CMK (cell line): ENCODE measurements at regions not wholly inside any gene's neighbourhood (a gene's known extent, or its start where the extent isn't known, plus 50 kb on each side); places are given as distances from the start of the nearest gene placed in this dataset.

Source experiments
- DNase-seq: peaks from one replicate; pipeline ENCODE4 v3.0.0-alpha.2; 2010; ENCODE audit warnings: low read depth

DNA sequence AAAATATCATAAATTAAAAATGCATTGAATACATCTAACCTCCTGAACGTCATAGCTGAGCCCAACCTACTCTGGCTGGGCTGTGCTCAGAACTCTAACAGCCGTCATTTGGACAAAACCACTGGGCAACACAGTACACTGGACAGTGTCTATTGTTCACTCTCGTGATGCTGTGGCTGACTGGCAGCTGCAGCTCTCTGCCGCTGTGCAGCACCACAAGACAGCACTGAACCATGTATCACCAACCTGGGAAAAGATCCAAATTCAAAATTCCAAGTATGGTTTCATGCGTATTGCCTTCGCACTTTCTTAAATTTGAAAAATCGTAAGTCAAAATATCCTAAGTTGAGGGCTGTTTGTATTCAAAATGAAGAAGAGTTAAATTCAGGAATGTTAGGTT, 145.1 kb upstream of the CNTN4 start:
- no peak for DNase-seq

DNA sequence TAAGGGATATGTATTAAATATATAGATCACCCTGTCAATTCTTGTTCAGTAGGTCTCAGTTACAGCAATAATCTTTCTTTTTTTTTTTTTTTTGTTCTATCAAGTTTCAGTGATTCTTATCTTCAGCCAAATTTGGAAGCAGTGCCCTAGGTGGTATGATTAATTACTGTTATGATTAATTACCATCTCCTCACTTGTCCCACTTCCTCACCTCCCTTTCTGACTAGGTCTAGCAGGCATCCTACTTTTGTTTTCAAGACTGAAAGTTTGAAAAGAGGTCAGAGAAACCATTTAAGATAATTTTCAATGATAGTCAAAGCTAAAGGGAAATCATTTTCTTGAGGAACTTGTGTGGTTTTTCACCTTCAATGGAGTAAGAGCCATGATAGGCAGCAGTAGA, 144.0 kb upstream of the CNTN4 start:
- no peak for DNase-seq

DNA sequence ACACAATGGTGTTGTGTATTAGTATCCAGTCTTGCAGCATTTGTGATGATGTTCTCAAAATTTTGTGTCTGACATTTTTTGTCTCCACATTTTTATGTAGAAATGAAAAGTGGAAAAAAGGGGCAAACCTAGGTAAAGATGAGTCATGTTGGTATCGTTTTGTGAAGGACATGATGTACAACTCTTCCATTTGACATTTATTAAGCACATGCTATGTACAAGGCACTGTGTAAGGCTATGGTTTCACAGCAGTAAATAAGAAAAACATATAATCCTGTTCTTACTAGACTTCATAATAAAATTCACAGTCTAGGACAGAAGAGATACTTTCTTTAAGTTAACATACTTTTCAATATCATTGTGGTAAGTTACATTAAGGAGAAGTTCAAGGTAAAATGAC, 143.5 kb upstream of the CNTN4 start:
- no peak for DNase-seq

DNA sequence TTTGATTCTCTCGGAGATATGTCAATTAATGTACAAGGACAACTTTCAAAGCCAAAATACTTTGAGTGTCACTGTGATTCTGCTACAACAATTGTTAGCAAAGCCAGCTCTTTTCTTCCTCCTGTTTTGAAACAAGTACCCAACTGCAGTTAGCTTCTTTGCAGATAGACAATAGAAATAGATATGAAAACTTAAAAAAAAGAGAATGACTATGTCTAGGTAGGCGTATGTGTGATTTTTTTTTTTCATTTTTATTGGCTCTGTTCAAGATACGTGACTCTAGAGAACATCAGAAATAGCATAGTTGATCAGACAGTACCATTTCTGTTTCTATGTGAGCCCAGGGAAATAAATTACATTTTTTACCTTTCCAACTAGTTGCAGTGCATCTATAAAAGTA, 142.9 kb upstream of the CNTN4 start:
- no peak for DNase-seq

DNA sequence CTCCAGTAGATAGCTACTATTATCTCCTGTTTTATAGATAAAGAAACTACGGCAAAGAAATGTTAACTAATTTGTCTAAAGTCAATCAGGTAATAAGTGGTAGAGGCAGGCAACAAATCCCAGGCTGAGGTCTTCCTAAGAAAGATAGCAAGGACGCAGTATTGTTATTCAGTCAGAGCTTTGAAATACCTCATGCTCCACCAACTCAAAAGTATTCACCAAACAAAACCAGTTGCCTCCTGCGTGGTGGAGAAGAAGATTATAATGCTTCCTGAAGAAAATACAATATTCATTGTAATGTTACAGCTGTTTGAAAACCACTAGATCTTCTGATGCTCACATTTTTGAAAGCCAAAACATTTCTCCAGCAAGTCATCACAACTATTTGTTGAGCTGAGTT, 138.2 kb upstream of the CNTN4 start:
- DNase-seq: no peak

DNA sequence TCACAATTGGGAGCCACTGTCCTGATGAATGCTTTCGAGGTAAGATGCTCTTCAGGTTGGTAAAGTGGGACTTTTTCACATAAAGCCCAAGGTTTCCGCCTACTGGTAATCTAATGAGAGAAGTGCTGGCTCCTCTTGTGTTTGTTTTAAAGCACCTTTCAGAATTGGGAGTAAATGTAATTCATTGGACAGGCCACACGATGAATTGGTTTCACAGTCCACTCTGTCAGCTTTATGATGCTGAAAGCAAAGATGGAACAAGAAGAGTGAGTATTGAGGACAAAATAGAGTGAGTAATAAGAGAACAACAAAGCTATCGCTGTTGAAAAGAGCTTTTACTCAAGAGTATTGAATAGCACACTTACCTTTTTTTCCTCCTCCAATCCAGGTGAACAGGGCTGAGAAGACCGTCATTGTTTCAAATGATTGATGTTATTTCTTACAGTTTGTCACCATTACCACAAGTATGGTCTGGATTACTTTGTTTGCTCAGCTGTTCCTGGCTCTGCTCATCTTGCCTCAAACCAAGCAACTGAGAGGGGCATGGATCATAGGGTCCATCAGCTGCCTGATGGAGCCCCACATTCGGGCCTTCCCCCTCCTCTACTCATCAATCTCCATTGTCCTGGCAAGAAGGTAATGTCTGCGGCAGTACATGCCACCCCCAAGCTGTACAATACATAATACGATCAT, 136.1 kb upstream of the CNTN4 start:
- DNase-seq: no peak

DNA sequence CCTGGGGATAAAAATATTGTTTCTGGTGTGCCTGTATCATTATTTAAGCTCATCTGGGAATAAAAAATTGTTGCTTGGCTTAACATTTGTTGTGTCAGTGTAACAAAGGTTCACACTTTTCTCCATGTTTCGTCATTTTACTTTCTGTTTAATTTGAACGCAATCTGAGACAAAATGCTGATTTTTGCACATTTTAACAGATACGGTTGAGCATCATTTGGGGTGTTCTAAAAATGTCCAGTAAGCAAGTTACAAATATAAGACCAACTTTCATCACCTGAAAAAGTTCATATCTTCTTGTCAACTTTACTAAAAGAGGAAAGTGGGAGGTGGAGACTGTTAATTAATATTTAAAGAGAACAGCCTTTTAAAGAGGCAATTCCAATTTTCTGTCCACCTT, 134.8 kb upstream of the CNTN4 start:
- DNase-seq: no peak

DNA sequence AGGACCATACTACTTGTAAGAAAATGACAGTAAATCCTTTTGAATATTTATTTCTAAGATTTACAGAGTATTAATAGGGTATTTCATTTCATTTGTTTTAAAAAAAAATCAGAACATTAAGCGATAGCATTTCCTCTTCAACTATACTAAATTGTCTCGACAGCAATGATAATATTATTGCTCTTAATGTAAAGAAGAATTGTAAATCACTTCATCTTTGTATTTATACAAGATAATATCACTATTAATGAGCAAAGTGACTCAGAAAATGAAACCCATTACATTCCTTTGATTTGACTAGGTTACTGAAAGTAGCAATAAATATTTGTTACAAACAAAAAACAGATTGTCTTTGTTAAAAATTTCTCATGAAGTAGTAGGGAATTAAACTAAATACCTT, 131.1 kb upstream of the CNTN4 start:
- no peak for DNase-seq

DNA sequence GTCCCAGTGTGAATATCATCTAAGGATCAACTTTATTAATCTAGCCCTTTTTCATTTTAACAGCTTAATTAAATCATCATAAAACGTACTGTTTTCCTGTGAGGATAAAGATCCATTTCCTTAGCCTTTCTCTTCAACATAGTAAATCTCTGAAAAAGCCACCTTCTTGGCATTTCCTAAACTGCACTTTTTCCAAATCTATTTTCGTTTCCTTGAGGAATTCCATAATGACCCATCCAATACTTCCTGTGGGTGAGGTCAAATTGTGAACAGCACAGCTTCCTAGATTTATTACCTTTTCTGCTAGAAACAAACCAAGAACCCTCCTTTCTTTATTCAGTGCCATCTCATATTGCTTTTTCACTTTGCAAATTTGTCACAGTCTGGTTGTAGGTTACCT, 129.4 kb upstream of the CNTN4 start:
- DNase-seq: no peak

DNA sequence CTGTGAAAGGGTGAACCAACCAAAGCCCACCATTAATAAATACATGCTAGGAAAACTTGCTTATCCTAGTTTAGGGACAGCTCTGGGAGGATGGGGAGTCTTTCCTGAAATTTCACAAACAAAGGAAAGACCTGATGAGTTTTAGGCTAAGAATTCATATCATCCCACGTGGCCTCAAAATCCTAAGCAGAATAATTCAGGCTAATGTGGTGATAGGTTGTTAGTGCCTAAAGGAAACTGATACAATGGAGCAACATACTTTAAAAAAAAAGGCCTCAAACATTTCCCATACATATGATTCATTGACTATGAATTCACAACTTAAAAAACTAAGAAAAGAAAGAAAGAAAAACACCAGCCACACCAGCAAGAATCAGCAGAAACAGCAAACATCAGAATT, 126.9 kb upstream of the CNTN4 start:
- no peak for DNase-seq

DNA sequence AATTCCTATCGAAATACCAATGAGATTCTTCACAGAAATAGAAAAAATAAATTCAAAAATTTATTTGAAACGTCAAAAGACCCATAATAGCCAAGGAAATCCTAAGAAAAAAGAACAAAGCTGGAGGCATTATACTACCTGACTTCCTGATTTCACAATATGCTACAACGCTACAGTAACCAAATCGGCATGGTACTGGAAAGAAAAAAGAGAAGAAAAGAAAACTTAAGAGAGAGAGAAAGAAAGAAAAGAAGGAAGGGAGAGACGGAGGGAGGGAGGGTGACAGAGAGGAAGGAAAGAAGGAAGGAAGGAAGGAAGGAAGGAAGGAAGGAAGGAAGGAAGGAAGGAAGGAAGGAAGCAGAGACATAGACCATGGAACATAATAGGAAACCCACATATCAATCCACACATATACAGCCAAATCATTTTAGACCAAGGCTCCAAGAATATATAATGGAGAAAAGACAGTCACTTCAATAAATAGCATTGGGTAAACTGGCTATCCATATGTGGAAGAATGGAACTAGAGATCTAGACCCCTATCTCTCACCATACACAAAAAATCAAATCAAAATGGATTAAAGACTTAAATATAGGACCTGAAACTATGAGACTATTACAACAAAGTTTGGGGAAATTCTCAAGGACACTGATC, 118.6 kb upstream of the CNTN4 start:
- no peak for DNase-seq

DNA sequence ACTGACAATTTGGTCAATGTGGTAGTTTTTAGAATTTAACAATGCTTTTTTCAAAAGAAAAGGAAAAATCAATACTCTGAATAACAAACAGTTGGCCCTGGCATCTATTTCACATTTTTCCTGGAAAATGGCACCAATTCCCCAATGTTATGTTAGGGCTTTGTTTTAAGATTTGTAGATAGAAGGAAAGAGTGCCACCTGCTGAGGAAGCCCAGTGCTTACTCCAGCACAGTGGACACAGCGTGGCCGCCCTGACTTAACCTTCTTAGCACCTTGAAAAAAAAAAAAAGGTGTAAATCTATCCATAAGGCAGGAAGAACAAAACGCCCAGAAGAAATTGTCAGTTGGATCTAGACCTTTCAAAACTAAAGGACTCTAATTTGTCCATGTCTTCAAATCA, 110.7 kb upstream of the CNTN4 start:
- DNase-seq: no peak

DNA sequence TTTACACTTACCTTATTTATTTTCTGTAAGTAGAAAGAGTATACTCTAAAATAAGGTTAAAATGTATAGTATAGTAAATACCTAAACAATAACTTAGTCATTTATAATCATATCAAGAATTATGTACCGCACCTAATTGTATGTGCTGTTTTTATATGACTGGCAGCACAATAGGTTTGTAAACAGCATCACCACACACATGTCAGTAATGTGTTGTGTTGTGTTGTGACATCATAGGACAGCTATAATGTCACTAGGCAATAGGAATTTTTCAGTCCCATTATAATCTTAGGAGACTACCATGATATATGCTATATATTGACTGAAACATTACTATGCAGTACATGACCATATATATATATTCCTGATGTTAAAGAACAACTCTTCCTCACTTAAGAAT, 99.9 kb upstream of the CNTN4 start:
- DNase-seq: no peak

DNA sequence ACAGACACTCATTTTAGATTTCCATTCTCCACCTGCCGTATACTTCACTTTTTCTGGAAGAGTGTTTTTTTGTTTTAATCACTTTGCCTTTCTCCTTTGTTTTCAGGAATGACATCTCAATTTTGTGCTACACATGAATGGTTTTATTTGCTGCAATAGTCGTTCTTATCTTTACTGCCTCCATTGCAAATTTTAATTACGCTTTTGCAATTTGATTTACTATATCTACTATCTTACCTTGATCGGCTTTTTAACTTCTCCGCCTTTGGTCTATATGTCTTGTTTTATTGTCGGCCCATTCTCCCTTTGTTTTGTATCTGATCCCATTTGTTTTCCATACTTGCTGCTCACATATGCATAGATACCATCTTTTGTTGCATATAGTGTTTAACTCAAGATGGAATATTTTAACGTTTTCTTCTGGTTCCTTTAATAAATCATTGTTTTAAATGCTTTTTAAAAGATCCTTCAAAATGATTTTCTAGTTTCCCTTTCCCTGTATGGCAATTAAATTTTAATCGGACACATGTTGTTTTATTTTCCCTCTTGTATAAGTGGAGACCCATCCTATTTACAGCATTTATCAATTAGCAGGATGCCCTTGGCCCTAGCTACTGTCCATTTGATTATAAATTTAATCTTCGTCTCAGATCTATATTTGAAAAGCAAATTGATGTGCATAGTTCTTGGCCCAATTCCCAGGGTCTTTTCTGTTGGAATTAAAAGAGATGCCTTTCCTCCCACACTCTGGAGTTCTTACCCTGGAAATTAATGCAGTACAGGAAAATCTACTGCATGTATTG, 97.2 kb upstream of the CNTN4 start:
- DNase-seq: no peak

DNA sequence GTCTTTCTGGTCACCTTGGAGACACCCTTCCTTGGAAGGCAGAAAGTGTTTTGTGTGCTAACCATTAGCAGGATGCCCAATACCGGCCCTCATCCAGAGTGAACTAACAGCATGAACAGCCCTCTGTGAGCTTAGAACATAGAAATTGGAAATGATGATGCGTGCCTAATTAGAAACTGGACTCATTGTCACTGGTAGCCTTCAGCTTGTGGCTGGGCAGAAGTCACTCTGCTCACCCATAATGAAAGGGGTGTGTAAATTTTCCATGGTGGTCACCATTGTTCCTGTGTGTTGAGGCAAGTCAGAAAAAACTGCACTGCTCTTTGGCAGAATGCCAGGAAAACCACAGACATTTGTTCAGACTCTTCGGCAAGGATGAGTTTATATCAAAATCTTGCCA, 74.7 kb upstream of the CNTN4 start:
- DNase-seq: no peak

DNA sequence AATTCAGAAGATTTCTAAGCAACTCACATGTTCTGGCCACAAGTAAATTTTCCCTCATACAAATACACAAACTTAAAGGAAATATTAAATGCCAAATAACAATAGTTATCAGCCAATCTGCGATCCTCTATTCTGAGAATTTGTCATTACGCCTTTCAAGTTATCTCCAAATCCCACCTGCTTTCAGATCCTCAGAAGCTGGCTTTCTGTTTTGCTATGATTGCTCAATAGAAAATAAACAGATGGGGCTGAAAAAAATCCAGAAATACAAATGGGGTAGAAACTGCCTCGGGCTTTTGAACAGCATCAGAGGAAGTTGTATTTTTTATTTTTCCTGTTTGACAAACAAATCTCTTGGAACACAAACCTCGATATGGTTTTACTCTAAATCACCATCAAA, 74.0 kb upstream of the CNTN4 start:
- DNase-seq: no peak

DNA sequence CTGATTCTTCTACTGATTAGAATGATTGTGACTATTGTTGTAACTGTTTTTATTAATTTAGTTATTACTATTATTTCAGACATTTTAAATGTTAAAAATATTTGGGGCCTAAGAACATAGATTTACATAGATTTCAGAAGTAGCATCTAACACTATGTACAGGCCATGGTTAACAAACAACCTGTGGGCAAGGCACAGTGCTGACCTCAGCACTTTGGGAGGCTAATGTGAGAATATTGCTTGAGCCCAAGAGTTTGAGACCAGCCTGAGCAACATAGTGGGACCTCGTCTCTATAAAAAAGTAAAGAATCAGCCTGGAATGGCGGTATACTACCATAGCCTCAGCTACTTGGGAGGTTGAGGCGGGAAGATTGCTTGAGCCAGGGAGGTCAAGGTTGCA, 69.1 kb upstream of the CNTN4 start:
- no peak for DNase-seq

DNA sequence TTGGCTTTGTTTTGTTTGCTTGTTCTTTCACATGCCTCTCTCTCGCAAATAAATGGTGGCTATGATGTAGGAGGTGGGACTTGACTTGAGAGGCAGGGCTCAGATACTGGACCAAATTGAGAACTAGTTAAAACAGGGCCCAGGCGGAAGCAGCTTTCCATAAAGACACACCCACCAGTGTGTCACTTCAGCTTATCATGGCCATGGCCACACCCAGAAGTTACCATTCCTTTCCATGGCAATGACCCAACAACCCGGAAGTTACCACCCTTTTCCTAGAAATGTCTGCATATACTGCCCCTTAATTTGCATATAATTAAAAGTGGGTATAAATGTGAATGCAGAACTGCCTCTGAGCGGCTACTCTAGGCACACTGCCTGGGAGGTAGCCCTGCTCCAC, 62.6 kb upstream of the CNTN4 start:
- DNase-seq: no peak

DNA sequence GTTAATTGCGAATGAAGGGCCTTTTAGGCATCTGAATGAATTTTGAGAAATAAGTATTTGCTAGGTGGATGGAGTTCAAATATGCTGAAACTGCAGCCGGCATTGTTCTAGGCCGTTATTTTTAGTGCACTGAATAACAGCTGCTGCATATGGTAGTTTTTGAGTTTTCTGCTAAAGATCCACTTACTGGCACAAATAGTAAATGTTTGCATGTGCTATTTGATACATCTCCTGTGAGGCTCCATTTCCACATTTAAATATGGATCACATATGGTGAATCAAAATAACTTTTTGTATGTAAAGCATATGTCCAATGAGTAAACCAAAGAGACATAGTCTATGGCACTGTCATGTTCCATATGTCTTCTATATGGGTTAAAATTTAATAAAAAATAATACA, 56.7 kb upstream of the CNTN4 start:
- DNase-seq: no peak
